K562 (cell line): ENCODE measurements at regions not wholly inside any gene's neighbourhood (a gene's known extent, or its start where the extent isn't known, plus 50 kb on each side); places are given as distances from the start of the nearest gene placed in this dataset.

Experiments used
- ATAC-seq: fragments of 200-7000 bp; cut with Tn5 transposase; 3 replicates; pipeline ENCODE4 v1.9.1; 2020; ENCODE audit warnings: moderate library complexity
- BruUV-seq: library from RNA; stranded (reverse); fragments of 400-500 nt; replicated peaks from 2 replicates; lab custom pipeline; 2021; lab: Mats Ljungman, UMichigan
- CTCF ChIA-PET: fragments of 300-600 bp; formaldehyde crosslinking; extraction: SDS; loops from one replicate; lab custom pipeline; 2021; ENCODE audit warnings: low intra/inter-chr PET ratio; lab: Yijun Ruan, JAX
- POLR2A ChIA-PET: fragments of 300-600, 350-650 bp; sonication (Branson Sonifier 250); formaldehyde crosslinking; extraction: SDS; loops from one replicate; lab custom pipeline; 2021; ENCODE audit warnings: antibody characterized with exemption, inconsistent platforms; lab: Yijun Ruan, JAX
- DNase-seq, 4 experiments: peaks; one replicate each; pipeline versions ENCODE4 v3.0.0 to v3.0.0-alpha.2; 2011 to 2018; ENCODE audit warnings: low spot score in 3 of 4, mixed read lengths in 3 of 4; ENCODE audit errors: extremely low read depth in 1 of 4
- FAIRE-seq: peaks from 2 replicates; lab custom pipeline; 2011; peaks lifted over from hg19 to GRCh38; lab: Jason Lieb, UNC
- H2AFZ ChIP-seq: 2 replicates; pipeline ENCODE4 v1.6.0; 2011; ENCODE audit warnings: low read depth, low read length, control low read depth, inconsistent platforms
- H3K27ac ChIP-seq: fragments of 200-600 bp; 3 replicates; pipeline ENCODE4 v1.8.0; 2011; ENCODE audit warnings: low read depth, mild to moderate bottlenecking, control low read depth, inconsistent platforms, low read length, moderate library complexity, mixed read lengths; ENCODE audit errors: extremely low read depth
- H3K27me3 ChIP-seq, 2 experiments: fragments of 300-600 bp in 1 of 2; 2 replicates in 1 of 2; 3 replicates in 1 of 2; pipeline versions ENCODE4 v1.6.0 to v1.8.0; 2011; ENCODE audit warnings: inconsistent platforms in 2 of 2, low read length in 2 of 2, mild to moderate bottlenecking in 1 of 2, mixed read lengths in 1 of 2, moderate library complexity in 1 of 2; ENCODE audit not compliant: control insufficient read depth in 2 of 2, insufficient read depth in 2 of 2
- H3K36me3 ChIP-seq: fragments of 300-600 bp; 3 replicates; pipeline ENCODE4 v1.8.0; 2011; ENCODE audit warnings: mild to moderate bottlenecking, low read length, inconsistent platforms; ENCODE audit not compliant: control insufficient read depth, insufficient read depth
- H3K4me1 ChIP-seq, 2 experiments: fragments of 200-600 bp in 1 of 2; replicated peaks in 1 of 2; 2 replicates in 1 of 2; 3 replicates in 1 of 2; pipeline versions ENCODE4 v1.5.1 to v1.8.0; 2011; ENCODE audit warnings: inconsistent platforms in 2 of 2, low read length in 2 of 2, mild to moderate bottlenecking in 1 of 2, mixed read lengths in 1 of 2, moderate library complexity in 1 of 2; ENCODE audit not compliant: control insufficient read depth in 2 of 2, insufficient read depth in 2 of 2
- H3K4me2 ChIP-seq: 2 replicates; pipeline ENCODE4 v1.6.1; 2011; ENCODE audit warnings: low read length, control low read depth, inconsistent platforms, mixed read lengths; ENCODE audit not compliant: insufficient read depth
- H3K4me3 ChIP-seq: fragments of 200-600 bp; sonication (generic), shearing (Covaris generic); 2 replicates; pipeline ENCODE4 v1.5.1; 2016; ENCODE audit warnings: control low read depth, inconsistent platforms
- H3K79me2 ChIP-seq: fragments of 200-600 bp; 3 replicates; pipeline ENCODE4 v1.8.0; 2011; ENCODE audit warnings: low read length, inconsistent platforms; ENCODE audit not compliant: control insufficient read depth, insufficient read depth
- H3K9ac ChIP-seq, 2 experiments: 2 replicates each; pipeline versions ENCODE4 v1.6.0 to v1.6.1; 2011; ENCODE audit warnings: low read depth in 2 of 2, low read length in 2 of 2, control low read depth in 1 of 2, inconsistent platforms in 1 of 2, mild to moderate bottlenecking in 1 of 2, mixed read lengths in 1 of 2; ENCODE audit not compliant: insufficient read depth in 1 of 2
- H3K9me1 ChIP-seq: one replicate; pipeline ENCODE4 v1.6.0; 2011; ENCODE audit warnings: inconsistent platforms, mild to moderate bottlenecking, low read length, moderate library complexity; ENCODE audit not compliant: control insufficient read depth, insufficient read depth
- H3K9me3 ChIP-seq: replicated peaks from 2 replicates; pipeline ENCODE4 v1.5.1; 2011; ENCODE audit warnings: low read depth, low read length, inconsistent platforms; ENCODE audit not compliant: control insufficient read depth, insufficient read depth
- H4K20me1 ChIP-seq: replicated peaks from 2 replicates; pipeline ENCODE4 v1.6.1; 2011; ENCODE audit warnings: low read length, inconsistent platforms, mixed read lengths; ENCODE audit not compliant: control insufficient read depth, insufficient read depth
- ARID3A ChIP-seq: IDR thresholded peaks from 2 replicates; pipeline ENCODE4 v1.6.1; 2012; ENCODE audit warnings: low read depth, low read length, improper control_type of control experiment, borderline replicate concordance
- CBX2 ChIP-seq: fragments of 200-600 bp; sonication (generic); IDR thresholded peaks from one replicate; pipeline ENCODE4 v1.6.1; 2012; ENCODE audit warnings: mild to moderate bottlenecking, low read length, inconsistent platforms; ENCODE audit not compliant: insufficient read depth, poor library complexity, severe bottlenecking
- ELF1 ChIP-seq: fragments of 200-800 bp; sonication (Bioruptor generic); IDR thresholded peaks from 2 replicates; pipeline ENCODE4 v1.6.1; 2016; ENCODE audit warnings: missing genetic modification characterization, missing compliant biosample characterization
- ZBTB8A ChIP-seq: fragments of 450-650 bp; IDR thresholded peaks from 2 replicates; pipeline ENCODE4 v1.6.1; 2018; ENCODE audit warnings: mild to moderate bottlenecking, moderate library complexity; ENCODE audit not compliant: partially characterized antibody
- WGBS: fragments of 100-300 bp; shearing (Covaris generic); methylation state at CpG from one replicate; pipeline ENCODE4 v1.1.6; 2016; ENCODE audit warnings: low coverage, mixed read lengths; ENCODE audit not compliant: insufficient coverage; ENCODE audit errors: missing lambda C conversion rate; 5-methylcytosine and 5-hydroxymethylcytosine counted together
- in situ Hi-C: fragments of 300-500 bp; cut with MboI; formaldehyde crosslinking; loops from 4 replicates; pipeline ENCODE4 v1.15.0; 2018; ENCODE audit warnings: inconsistent platforms, mixed read lengths
- intact Hi-C: fragments of 100-400 bp; cut with micrococcal nuclease; formaldehyde crosslinking; loops from 2 replicates; pipeline ENCODE4 v1.14.2; 2022
- TF ChIP-seq, protein P1 (sequence below), 2 experiments: fragments of 450-650 bp in 1 of 2; IDR thresholded peaks; 2 replicates each; pipeline ENCODE4 v1.6.1; 2011 to 2017; ENCODE audit warnings: low read depth in 2 of 2, antibody characterized with exemption in 1 of 2, borderline replicate concordance in 1 of 2, low read length in 1 of 2, mild to moderate bottlenecking in 1 of 2, mixed read lengths in 1 of 2; ENCODE audit not compliant: control insufficient read depth in 1 of 2

DNA sequence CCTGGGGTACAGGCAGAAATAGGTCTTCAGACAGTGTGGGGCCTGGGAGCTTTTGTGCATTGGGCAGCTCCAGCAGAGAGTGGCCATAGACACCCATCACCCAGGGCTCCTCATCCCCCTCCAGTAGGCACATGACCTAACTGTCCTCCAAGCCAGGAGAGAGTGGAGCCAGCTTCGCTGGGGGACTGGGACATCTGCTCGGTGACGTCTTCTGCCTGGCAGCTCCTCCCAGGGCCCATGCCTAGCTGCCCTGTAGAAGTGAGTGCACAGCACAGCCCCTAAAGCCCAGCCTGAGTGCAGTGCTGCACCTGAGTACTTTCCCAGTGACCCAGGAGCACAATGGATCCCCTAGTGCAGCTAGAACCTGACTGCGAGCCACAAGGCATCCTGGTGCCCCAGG is 279.7 kb upstream of the SLC7A11 start (continued):
- TF ChIP-seq, protein P1, sequence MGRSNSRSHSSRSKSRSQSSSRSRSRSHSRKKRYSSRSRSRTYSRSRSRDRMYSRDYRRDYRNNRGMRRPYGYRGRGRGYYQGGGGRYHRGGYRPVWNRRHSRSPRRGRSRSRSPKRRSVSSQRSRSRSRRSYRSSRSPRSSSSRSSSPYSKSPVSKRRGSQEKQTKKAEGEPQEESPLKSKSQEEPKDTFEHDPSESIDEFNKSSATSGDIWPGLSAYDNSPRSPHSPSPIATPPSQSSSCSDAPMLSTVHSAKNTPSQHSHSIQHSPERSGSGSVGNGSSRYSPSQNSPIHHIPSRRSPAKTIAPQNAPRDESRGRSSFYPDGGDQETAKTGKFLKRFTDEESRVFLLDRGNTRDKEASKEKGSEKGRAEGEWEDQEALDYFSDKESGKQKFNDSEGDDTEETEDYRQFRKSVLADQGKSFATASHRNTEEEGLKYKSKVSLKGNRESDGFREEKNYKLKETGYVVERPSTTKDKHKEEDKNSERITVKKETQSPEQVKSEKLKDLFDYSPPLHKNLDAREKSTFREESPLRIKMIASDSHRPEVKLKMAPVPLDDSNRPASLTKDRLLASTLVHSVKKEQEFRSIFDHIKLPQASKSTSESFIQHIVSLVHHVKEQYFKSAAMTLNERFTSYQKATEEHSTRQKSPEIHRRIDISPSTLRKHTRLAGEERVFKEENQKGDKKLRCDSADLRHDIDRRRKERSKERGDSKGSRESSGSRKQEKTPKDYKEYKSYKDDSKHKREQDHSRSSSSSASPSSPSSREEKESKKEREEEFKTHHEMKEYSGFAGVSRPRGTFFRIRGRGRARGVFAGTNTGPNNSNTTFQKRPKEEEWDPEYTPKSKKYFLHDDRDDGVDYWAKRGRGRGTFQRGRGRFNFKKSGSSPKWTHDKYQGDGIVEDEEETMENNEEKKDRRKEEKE (IDR thresholded peaks at IDR 0.05; ENCODE audit: borderline replicate concordance in 1 of 2, control insufficient read depth in 1 of 2, low read depth in 2 of 2, low read length in 1 of 2) = no peak
- TF ChIP-seq ARID3A (no peak), CBX2 (no peak)

DNA sequence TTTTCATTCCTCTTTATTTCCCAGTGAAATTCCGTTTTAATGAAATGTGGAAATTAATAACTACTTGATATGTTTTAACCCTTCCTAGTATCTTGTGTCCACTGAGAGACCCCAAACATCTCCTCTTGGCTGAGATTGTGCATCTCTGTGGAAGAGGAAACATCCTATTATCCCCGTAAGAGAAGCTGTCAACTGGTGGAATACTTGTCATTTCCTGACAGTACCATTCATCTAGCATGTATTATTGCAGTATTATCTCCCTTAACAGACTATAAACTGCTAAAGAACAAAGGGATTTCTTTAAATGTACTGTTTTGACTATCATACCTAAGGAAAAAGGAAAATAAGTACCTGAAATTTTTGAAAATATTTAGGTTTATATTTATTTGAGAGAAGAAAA is 277.3 kb upstream of the SLC7A11 start:
- CTCF ChIA-PET = no interaction called here
- no peak for FAIRE-seq
- in situ Hi-C loops = no loop called here
- TF ChIP-seq ELF1 (tag) = no peak
- TF ChIP-seq ZBTB8A = no peak

More for the DNA sequence above, 277.3 kb upstream of the SLC7A11 start:
- H2AFZ ChIP-seq = no peak overlapping the region
- H3K27me3 ChIP-seq = no peaks in the 10 kb centered on the region
- no peaks in the 10 kb centered on the region for H3K4me1 ChIP-seq
- no peaks in the 10 kb centered on the region for H3K9me1 ChIP-seq
- POLR2A ChIA-PET = interaction anchor here (0.7 kb wide), 1 partner anchor 23 kb away, joined by 3 read pairs; no protein-coding TSS in a partner anchor
- no peaks in the 10 kb centered on the region for H3K79me2 ChIP-seq
- H3K9ac ChIP-seq = no peak overlapping the region
- BruUV-seq = no TSS peak
- WGBS = 13% methylated on average over 2 of the region's 2 CpGs
- H3K4me3 ChIP-seq = no peak overlapping the region
- H4K20me1 ChIP-seq = no peaks in the 10 kb centered on the region
- H3K27ac ChIP-seq = no peak overlapping the region
- no peak for DNase-seq
- H3K9me3 ChIP-seq = no peaks in the 10 kb centered on the region
- H3K4me2 ChIP-seq = no peak overlapping the region
- intact Hi-C loops = no loop called here
- no peak for ATAC-seq
- H3K36me3 ChIP-seq = no peaks in the 10 kb centered on the region
